Fibroblast of the aortic adventitia (primary cell): ENCODE measurements at regions not wholly inside any gene's neighbourhood (a gene's known extent, or its start where the extent isn't known, plus 50 kb on each side); places are given as distances from the start of the nearest gene placed in this dataset.

Experiments
- DNase-seq: peaks from one replicate; pipeline ENCODE4 v3.0.0-alpha.2; 2010; ENCODE audit warnings: low read depth
- H3K4me3 ChIP-seq: 2 replicates; pipeline ENCODE4 v1.5.1; 2011; ENCODE audit warnings: low read depth, mild to moderate bottlenecking, control low read depth, low read length, moderate library complexity
- TF ChIP-seq, protein P1 (sequence below): IDR thresholded peaks from 2 replicates; pipeline ENCODE4 v1.5.1; 2011; ENCODE audit warnings: mild to moderate bottlenecking, low read length, control low read depth, inconsistent platforms; ENCODE audit not compliant: insufficient read depth

DNA sequence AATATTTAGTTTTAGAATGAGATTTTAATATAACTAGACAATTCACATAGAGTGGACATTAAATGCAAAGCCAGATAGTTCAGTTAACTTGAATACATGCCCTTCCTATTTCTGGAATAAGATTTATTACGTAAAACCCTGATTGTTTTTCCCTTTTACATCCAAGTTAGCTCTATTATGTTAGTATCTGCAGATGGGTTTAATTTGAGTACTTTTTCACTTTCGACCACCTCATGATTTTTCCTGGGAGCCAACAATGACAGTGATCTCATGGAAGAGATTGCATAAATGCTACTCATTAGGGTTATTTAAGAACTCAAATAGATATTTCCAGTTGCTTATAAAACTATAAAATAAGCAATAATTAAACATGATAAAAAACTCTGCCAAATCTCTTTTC lies 199.4 kb upstream of the PTGFR start:
- peak; percentile 86 for DNase-seq
- TF ChIP-seq, protein P1, sequence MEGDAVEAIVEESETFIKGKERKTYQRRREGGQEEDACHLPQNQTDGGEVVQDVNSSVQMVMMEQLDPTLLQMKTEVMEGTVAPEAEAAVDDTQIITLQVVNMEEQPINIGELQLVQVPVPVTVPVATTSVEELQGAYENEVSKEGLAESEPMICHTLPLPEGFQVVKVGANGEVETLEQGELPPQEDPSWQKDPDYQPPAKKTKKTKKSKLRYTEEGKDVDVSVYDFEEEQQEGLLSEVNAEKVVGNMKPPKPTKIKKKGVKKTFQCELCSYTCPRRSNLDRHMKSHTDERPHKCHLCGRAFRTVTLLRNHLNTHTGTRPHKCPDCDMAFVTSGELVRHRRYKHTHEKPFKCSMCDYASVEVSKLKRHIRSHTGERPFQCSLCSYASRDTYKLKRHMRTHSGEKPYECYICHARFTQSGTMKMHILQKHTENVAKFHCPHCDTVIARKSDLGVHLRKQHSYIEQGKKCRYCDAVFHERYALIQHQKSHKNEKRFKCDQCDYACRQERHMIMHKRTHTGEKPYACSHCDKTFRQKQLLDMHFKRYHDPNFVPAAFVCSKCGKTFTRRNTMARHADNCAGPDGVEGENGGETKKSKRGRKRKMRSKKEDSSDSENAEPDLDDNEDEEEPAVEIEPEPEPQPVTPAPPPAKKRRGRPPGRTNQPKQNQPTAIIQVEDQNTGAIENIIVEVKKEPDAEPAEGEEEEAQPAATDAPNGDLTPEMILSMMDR = no peak

DNA sequence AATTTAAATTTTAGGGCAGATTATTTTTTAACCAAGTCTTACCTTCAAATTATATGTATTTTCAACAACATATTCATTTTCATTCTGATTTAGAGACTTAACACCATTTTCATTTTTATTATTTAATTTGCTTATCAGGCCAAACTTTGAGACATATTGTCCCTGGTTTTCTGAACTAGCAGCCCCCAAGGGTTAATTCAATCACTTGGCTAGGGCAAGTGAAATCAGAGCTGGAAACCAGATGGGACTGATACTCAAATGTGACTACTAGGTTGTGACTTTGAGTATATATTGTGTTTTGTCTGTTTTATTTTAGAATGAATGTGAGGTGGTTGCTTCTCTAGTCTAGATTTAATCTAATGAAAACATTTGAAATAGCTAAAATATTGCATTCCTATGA lies 198.9 kb upstream of the PTGFR start:
- no peak overlapping the region for H3K4me3 ChIP-seq
- DNase-seq = no peak
- TF ChIP-seq, protein P1 = no peak

More for the DNA sequence above, 199.4 kb upstream of the PTGFR start:
- no peak overlapping the region for H3K4me3 ChIP-seq

DNA sequence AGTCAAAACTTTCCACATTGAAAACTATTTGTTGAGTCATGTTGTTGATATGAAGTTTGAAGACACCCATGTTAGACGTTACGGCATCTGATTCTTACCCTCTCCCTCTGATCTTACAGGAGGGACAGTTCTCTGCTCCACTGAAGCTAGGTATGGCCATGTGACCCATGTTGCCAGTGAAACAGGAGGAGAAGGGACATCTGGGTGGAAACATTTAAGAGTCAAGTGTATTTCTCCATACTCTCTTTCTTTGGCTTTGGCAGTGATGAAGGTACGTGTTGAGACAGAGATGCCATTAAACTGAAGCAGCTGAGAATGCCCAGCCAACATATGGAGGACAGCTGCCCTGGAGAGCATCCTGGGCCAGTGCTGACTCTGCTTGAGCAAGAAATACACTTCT lies 198.4 kb upstream of the PTGFR start:
- H3K4me3 ChIP-seq = no peak overlapping the region
- TF ChIP-seq, protein P1 = no peak
- peak; percentile 70 for DNase-seq

DNA sequence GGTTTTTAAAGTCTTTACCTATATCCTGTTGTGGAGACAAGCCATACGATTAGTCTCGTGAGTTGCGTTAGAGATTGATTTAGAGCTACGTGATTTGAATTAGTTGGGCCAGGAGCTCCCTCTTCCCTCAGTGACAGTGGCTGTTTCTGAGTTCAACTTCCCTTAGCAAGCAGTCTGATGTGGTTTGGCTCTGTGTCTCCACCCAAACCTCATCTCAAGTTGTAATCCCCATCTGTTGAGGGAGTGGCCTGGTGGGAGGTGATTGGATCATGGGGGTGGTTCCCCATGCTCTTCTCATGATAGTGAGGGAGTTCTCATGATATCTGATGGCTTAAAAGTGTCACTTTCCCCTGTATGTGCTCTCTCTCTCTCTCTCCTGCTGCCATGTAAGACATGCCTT lies 192.9 kb upstream of the PTGFR start:
- no peak overlapping the region for H3K4me3 ChIP-seq
- TF ChIP-seq, protein P1 = no peak
- no peak for DNase-seq

DNA sequence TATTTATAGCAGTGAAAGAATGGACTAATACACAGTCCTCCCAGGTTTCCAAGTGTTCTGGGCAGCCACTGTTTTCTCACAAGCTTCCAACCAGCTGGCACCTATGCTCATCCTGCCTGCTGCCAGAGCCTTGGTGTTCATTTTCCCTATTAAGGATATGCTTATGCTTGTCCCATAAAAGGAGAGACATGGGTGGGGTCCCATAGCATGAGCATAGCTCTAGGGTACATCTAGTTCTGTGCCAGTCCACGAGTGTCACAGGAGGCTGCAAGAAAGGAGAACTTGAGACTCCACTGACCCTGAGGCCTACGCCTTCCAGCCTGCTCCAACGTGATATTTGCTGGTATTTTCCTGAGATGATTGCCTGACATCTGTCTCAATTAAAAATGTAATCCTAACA lies 192.4 kb upstream of the PTGFR start:
- H3K4me3 ChIP-seq = no peak overlapping the region
- no peak for DNase-seq
- TF ChIP-seq, protein P1 = no peak

DNA sequence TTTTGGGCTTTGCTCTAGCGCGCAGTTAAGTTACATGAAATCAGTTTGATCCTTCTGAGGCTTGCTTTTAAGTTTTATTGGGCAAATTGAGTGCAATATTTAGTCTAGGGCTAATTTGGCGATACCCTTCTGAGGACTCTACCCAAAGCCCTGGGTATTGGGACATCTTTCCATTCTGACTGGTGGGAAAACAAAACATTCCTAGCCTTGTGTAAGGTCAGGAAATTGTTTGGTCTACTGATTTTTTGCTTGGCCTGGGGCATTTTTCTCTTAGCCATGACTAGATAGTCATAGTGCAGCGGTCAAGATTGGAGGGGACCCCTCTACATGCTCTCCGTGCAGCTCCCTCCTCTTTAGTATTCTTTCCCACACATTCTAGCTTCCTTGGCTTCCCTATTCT lies 189.6 kb upstream of the PTGFR start:
- DNase-seq = no peak
- TF ChIP-seq, protein P1 = no peak

DNA sequence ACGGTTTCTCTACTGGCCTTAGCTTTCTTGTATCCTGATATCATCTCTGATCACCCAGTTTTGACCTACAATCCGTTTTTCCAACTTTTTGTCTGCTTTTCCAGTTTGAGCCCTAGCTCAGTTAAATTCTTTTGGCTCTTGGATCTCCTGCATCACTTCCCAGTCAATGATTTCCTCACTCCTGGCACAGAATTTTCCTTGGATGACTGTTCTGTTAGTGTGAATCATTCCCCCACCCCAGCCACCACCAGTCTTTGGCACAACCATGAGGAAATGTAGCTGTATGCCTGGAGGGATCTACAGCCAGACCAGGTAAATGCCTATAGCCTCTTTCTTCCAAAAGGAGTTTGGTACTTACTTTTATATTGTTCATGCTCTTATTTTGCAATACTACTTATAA lies 187.2 kb upstream of the PTGFR start:
- no peak overlapping the region for H3K4me3 ChIP-seq
- DNase-seq = peak; percentile 99
- TF ChIP-seq, protein P1 = no peak

More for the DNA sequence above, 189.6 kb upstream of the PTGFR start:
- no peak overlapping the region for H3K4me3 ChIP-seq
